ENCODE measurements at regions not wholly inside any gene's neighbourhood (a gene's known extent, or its start where the extent isn't known, plus 50 kb on each side); places are given as distances from the start of the nearest gene placed in this dataset.

- TF ChIP-seq, protein P1, sequence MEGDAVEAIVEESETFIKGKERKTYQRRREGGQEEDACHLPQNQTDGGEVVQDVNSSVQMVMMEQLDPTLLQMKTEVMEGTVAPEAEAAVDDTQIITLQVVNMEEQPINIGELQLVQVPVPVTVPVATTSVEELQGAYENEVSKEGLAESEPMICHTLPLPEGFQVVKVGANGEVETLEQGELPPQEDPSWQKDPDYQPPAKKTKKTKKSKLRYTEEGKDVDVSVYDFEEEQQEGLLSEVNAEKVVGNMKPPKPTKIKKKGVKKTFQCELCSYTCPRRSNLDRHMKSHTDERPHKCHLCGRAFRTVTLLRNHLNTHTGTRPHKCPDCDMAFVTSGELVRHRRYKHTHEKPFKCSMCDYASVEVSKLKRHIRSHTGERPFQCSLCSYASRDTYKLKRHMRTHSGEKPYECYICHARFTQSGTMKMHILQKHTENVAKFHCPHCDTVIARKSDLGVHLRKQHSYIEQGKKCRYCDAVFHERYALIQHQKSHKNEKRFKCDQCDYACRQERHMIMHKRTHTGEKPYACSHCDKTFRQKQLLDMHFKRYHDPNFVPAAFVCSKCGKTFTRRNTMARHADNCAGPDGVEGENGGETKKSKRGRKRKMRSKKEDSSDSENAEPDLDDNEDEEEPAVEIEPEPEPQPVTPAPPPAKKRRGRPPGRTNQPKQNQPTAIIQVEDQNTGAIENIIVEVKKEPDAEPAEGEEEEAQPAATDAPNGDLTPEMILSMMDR (IDR thresholded peaks at IDR 0.05) = no peak
- intact Hi-C loops (cut with micrococcal nuclease) = loop anchor here (2.0 to 5.0 kb wide), 2 partner anchors 15 to 36 kb away; no protein-coding TSS in a partner anchor
- ChIA-PET CTCF (interaction anchor here (1.1 kb wide), 1 partner anchor 33 kb away, joined by 4 read pairs; no protein-coding TSS in a partner anchor), POLR2A (interaction anchor here (0.8 to 2.3 kb wide), 3 partner anchors 19 to 39 kb away, joined by 3 to 7 read pairs (median 5); no protein-coding TSS in a partner anchor)
- no peaks in the 10 kb centered on the region for H3K9me3 Mint-ChIP-seq
- ATAC-seq (ENCODE audit: low read depth) = peak; percentile 18
- DNase-seq = no peak
- H3K4me1 Mint-ChIP-seq = peaks cover 17% of the 10 kb centered on the region
- no peak overlapping the region for H3K4me3 Mint-ChIP-seq
- H3K36me3 Mint-ChIP-seq (ENCODE audit: low read depth) = no peaks in the 10 kb centered on the region
- no peaks in the 10 kb centered on the region for H3K27me3 Mint-ChIP-seq
- no peak overlapping the region for H3K27ac Mint-ChIP-seq
Measured at GRCh38 chr1:25003457-25004190, 73.5 kb upstream of the RUNX3 start.

DNA sequence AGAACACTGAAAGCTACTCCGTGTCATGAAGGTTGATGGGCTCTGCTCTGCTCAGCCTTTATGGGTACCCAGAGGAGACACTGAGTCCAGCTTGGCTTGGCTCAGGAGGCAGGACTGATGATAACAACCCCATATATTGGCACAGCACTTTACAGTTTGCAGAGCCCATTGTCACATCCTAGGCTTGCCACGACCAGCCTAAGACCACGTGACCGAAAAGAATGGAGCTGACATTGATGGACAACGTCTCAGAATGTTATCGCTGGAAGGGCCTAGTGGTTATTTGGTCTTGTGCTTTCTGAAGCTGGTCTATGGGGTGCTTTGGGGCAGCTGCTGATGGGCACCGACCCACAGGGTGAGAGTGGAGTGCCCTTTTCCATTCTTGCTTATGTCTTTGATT lies 72.9 kb upstream of the RUNX3 start:
- ChIA-PET CTCF (interaction anchor here (1.1 kb wide), 1 partner anchor 34 kb away, joined by 4 read pairs; no protein-coding TSS in a partner anchor), POLR2A (interaction anchor here (2.3 kb wide), 1 partner anchor 19 kb away, joined by 7 read pairs; no protein-coding TSS in a partner anchor)
- TF ChIP-seq, protein P1 (IDR thresholded peaks at IDR 0.05) = no peak
- no peaks in the 10 kb centered on the region for H3K36me3 Mint-ChIP-seq (ENCODE audit: low read depth)
- H3K27ac Mint-ChIP-seq = no peak overlapping the region
- peaks cover 17% of the 10 kb centered on the region for H3K4me1 Mint-ChIP-seq
- DNase-seq (no peak), ATAC-seq (ENCODE audit: low read depth) (no peak)
- no peaks in the 10 kb centered on the region for H3K9me3 Mint-ChIP-seq
- intact Hi-C loops (cut with micrococcal nuclease) = loop anchor here (5.0 kb wide), 1 partner anchor 36 kb away; no protein-coding TSS in a partner anchor
- no peaks in the 10 kb centered on the region for H3K27me3 Mint-ChIP-seq
- H3K4me3 Mint-ChIP-seq = no peak overlapping the region

DNA sequence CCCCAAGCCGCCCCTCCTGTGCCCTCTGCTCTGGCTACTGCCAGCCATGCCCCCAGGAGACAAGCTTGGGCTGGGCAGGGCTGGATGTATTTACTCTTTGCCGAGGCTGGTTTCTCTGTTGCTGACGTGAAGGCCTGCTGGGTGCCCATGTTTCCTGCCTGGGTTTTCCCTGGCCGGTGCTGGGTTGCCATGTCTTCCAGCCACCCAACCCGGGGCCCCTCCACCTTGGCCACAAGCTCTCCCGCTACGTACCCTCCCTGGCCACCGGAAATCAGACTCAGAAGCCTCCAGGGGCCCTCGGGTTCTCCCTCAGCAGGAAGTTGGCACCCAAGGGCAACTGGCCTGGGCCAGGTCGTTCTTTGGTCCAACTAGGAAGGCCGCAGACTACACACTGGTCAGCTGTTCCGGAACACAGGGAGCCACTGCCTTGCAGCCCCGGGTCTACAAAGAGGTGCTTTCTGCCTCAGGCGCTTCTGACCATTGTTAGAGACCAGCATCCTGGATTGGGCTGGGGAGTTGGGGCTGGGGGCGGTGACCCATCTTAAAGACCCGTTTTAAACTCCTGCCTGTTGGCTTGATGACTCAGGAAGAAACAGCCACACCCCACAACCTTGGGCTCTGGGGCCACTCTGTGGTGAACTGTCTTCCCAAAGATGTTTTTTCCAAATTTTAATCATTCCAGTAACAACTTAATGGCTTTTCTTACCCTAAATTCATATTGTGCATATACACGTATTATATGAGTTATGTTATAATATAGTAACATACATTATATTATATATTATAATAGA lies 71.2 kb upstream of the RUNX3 start:
- Mint-ChIP-seq H3K27me3 (no peaks in the 10 kb centered on the region), H3K4me3 (no peak overlapping the region), H3K4me1 (peaks cover 29% of the 10 kb centered on the region), H3K36me3 (ENCODE audit: low read depth) (no peaks in the 10 kb centered on the region), H3K9me3 (no peaks in the 10 kb centered on the region), H3K27ac (no peak overlapping the region)
- TF ChIP-seq, protein P1 (IDR thresholded peaks at IDR 0.05) = no peak
- intact Hi-C loops (cut with micrococcal nuclease) = loop anchor here (5.0 kb wide), 1 partner anchor 34 kb away; no protein-coding TSS in a partner anchor
- CTCF ChIA-PET = no interaction called here
- ATAC-seq (ENCODE audit: low read depth) = peak; percentile 64
- DNase-seq = no peak
- POLR2A ChIA-PET = interaction anchor here (1.0 kb wide), 2 partner anchors 14 to 21 kb away, joined by 4 to 10 read pairs; no protein-coding TSS in a partner anchor

DNA sequence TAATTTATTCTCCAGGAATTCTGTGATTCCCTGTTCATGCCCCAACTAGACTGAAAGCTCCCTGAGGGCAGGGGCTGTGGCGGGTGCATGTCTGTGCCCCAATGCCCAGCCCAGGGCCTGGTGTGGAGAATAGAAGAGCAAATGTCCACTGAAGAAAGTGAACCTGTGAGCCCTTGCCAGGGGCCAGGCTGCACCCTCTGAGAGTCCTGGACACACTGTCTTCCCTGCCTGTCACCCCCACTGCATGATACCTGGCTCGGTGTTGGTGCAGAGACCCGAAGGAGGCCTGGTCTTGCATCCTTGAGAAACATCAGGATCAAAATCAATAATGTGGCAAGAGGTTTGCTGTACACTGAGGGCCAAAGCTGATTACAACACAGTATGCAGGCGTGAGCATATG lies 69.8 kb upstream of the RUNX3 start:
- Mint-ChIP-seq H3K4me1 (peaks cover 29% of the 10 kb centered on the region), H3K9me3 (no peaks in the 10 kb centered on the region), H3K27me3 (no peaks in the 10 kb centered on the region), H3K27ac (no peak overlapping the region), H3K4me3 (no peak overlapping the region), H3K36me3 (ENCODE audit: low read depth) (no peaks in the 10 kb centered on the region)
- DNase-seq (no peak), ATAC-seq (ENCODE audit: low read depth) (no peak)
- POLR2A ChIA-PET = interaction anchor here (0.7 to 1.1 kb wide), 4 partner anchors 13 to 445 kb away, joined by 3 read pairs; no protein-coding TSS in a partner anchor
- TF ChIP-seq, protein P1 (IDR thresholded peaks at IDR 0.05) = no peak
- CTCF ChIA-PET = interaction anchor here (1.2 kb wide), 1 partner anchor 53 kb away, joined by 3 read pairs; no protein-coding TSS in a partner anchor
- intact Hi-C loops (cut with micrococcal nuclease) = loop anchor here (5.0 kb wide), 1 partner anchor 33 kb away; no protein-coding TSS in a partner anchor

All from activated B cell treated with CpG ODN at 0.5 μM for 24 hours (primary cell).